ENCODE measurements at regions not wholly inside any gene's neighbourhood (a gene's known extent, or its start where the extent isn't known, plus 50 kb on each side); places are given as distances from the start of the nearest gene placed in this dataset.
A peak's percentile ranks its signal among the peaks of the same experiment; 100 is the strongest.

GRCh38 chr17:72518159-72518732 lies 397.4 kb downstream of the SOX9 start:
- no peak for DNase-seq (ENCODE audit: low read depth in 2 of 2)

- no peak for DNase-seq (ENCODE audit: low read depth in 2 of 2)
Observed at GRCh38 chr17:72518753-72519597, 398.2 kb downstream of the SOX9 start.

GRCh38 chr17:72519598-72519936 lies 398.7 kb downstream of the SOX9 start:
- DNase-seq (ENCODE audit: low read depth in 2 of 2), result no peak

GRCh38 chr17:72520665-72521303 lies 400.0 kb downstream of the SOX9 start:
- DNase-seq (ENCODE audit: low read depth in 2 of 2), result no peak

GRCh38 chr17:72523491-72523890 lies 402.7 kb downstream of the SOX9 start:
- no peak for DNase-seq (ENCODE audit: low read depth in 2 of 2)

- no peak for DNase-seq (ENCODE audit: low read depth in 2 of 2)
Observed at GRCh38 chr17:72525225-72526015, 404.6 kb downstream of the SOX9 start.

- DNase-seq (ENCODE audit: low read depth in 2 of 2), result no peak
Observed at GRCh38 chr17:72526769-72527168, 405.9 kb downstream of the SOX9 start.

GRCh38 chr17:72527789-72528188 lies 407.0 kb downstream of the SOX9 start:
- no peak for DNase-seq (ENCODE audit: low read depth in 2 of 2)

- no peak for DNase-seq (ENCODE audit: low read depth in 2 of 2)
Observed at GRCh38 chr17:72528683-72529082, 407.9 kb downstream of the SOX9 start.

GRCh38 chr17:72529386-72529785 lies 408.6 kb downstream of the SOX9 start:
- no peak for DNase-seq (ENCODE audit: low read depth in 2 of 2)

GRCh38 chr17:72530454-72530853 lies 409.6 kb downstream of the SOX9 start:
- DNase-seq (ENCODE audit: low read depth in 2 of 2), result no peak

- no peak for DNase-seq (ENCODE audit: low read depth in 2 of 2)
Observed at GRCh38 chr17:72531729-72532128, 410.9 kb downstream of the SOX9 start.

- DNase-seq (ENCODE audit: low read depth in 2 of 2), result no peak
Observed at GRCh38 chr17:72534265-72534664, 413.4 kb downstream of the SOX9 start.

GRCh38 chr17:72534776-72535175 lies 414.0 kb downstream of the SOX9 start:
- DNase-seq (ENCODE audit: low read depth in 2 of 2), result no peak

GRCh38 chr17:72535346-72535745 lies 414.5 kb downstream of the SOX9 start:
- DNase-seq (ENCODE audit: low read depth in 2 of 2), result no peak

GRCh38 chr17:72535779-72536178 lies 415.0 kb downstream of the SOX9 start:
- DNase-seq (ENCODE audit: low read depth in 2 of 2), result no peak

GRCh38 chr17:72536788-72537187 lies 416.0 kb downstream of the SOX9 start:
- no peak for DNase-seq (ENCODE audit: low read depth in 2 of 2)

GRCh38 chr17:72538443-72538842 lies 417.6 kb downstream of the SOX9 start:
- no peak for DNase-seq (ENCODE audit: low read depth in 2 of 2)

GRCh38 chr17:72538901-72539352 lies 418.1 kb downstream of the SOX9 start:
- no peak for DNase-seq (ENCODE audit: low read depth in 2 of 2)

- DNase-seq (ENCODE audit: low read depth in 2 of 2), result peak in 1 of 2 donors; percentile 6
Observed at GRCh38 chr17:72539981-72540897, 419.4 kb downstream of the SOX9 start.

- no peak for DNase-seq (ENCODE audit: low read depth in 2 of 2)
Observed at GRCh38 chr17:72542317-72542716, 421.5 kb downstream of the SOX9 start.
